ENCODE measurements at regions not wholly inside any gene's neighbourhood (a gene's known extent, or its start where the extent isn't known, plus 50 kb on each side); places are given as distances from the start of the nearest gene placed in this dataset.
"Not testable (repeated sequence)": the region's sequence is repeated elsewhere in the genome, so short reads cannot be mapped to it uniquely, and the experiment has no call there.

GRCh38 chr5:110977915-110978314 is 93.6 kb upstream of the TSLP start:
- no peak for DNase-seq
- Histone ChIP-seq H3K27ac (no peak overlapping the region), H3K27me3 (ENCODE audit: insufficient read depth, low read depth, severe bottlenecking) (peaks cover 4% of the 10 kb centered on the region), H3K36me3 (no peaks in the 10 kb centered on the region), H3K9me3 (ENCODE audit: severe bottlenecking) (no peaks in the 10 kb centered on the region), H3K4me3 (ENCODE audit: low read depth, low read length) (no peak overlapping the region)
- TF ChIP-seq, protein P1, sequence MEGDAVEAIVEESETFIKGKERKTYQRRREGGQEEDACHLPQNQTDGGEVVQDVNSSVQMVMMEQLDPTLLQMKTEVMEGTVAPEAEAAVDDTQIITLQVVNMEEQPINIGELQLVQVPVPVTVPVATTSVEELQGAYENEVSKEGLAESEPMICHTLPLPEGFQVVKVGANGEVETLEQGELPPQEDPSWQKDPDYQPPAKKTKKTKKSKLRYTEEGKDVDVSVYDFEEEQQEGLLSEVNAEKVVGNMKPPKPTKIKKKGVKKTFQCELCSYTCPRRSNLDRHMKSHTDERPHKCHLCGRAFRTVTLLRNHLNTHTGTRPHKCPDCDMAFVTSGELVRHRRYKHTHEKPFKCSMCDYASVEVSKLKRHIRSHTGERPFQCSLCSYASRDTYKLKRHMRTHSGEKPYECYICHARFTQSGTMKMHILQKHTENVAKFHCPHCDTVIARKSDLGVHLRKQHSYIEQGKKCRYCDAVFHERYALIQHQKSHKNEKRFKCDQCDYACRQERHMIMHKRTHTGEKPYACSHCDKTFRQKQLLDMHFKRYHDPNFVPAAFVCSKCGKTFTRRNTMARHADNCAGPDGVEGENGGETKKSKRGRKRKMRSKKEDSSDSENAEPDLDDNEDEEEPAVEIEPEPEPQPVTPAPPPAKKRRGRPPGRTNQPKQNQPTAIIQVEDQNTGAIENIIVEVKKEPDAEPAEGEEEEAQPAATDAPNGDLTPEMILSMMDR (IDR thresholded peaks at IDR 0.05; ENCODE audit: low read depth, low read length), result no peak

- H3K27me3 ChIP-seq (ENCODE audit: insufficient read depth, low read depth, severe bottlenecking); H3K9me3 ChIP-seq (ENCODE audit: severe bottlenecking); DNase-seq; H3K27ac ChIP-seq; H3K36me3 ChIP-seq; H3K4me3 ChIP-seq (ENCODE audit: low read depth, low read length): not testable (repeated sequence)
These were observed 85.6 kb upstream of the TSLP start for GRCh38 chr5:110985882-110986281.

- H3K4me3 ChIP-seq (ENCODE audit: low read depth, low read length); H3K27ac ChIP-seq; H3K9me3 ChIP-seq (ENCODE audit: severe bottlenecking); H3K27me3 ChIP-seq (ENCODE audit: insufficient read depth, low read depth, severe bottlenecking); H3K36me3 ChIP-seq; DNase-seq: not testable (repeated sequence)
These were observed 83.9 kb upstream of the TSLP start for GRCh38 chr5:110987573-110987972.

DNA sequence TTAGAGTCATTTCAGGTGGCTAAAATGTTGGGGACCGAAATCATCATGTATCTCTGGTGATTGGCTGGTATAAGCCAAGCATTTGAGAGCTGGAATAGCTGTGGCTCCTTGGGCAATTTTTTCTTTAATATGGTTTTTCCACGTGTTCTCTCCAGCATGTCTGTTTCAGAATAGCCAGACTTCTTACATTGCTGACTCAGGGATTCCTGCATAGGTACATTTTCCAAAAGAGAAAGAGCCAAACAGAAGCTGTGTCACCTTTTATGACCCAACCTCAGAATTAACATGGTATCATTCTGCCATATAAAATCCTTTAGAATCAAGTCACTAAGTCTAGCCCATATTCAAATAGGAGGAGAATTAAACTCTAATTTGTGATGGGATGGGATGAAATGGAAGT is 74.8 kb upstream of the TSLP start:
- H3K27me3 ChIP-seq (ENCODE audit: insufficient read depth, low read depth, severe bottlenecking), result no peaks in the 10 kb centered on the region
- no peaks in the 10 kb centered on the region for H3K36me3 ChIP-seq
- TF ChIP-seq, protein P1 (IDR thresholded peaks at IDR 0.05; ENCODE audit: low read depth, low read length), result no peak
- no peak overlapping the region for H3K27ac ChIP-seq
- no peaks in the 10 kb centered on the region for H3K9me3 ChIP-seq (ENCODE audit: severe bottlenecking)
- DNase-seq, result no peak
- H3K4me3 ChIP-seq (ENCODE audit: low read depth, low read length), result no peak overlapping the region

GRCh38 chr5:111002036-111002435 is 69.5 kb upstream of the TSLP start:
- no peak for DNase-seq
- TF ChIP-seq, protein P1 (IDR thresholded peaks at IDR 0.05; ENCODE audit: low read depth, low read length), result no peak
- H3K27ac ChIP-seq, result no peak overlapping the region
- H3K9me3 ChIP-seq (ENCODE audit: severe bottlenecking), result no peaks in the 10 kb centered on the region
- H3K27me3 ChIP-seq (ENCODE audit: insufficient read depth, low read depth, severe bottlenecking), result no peaks in the 10 kb centered on the region
- H3K4me3 ChIP-seq (ENCODE audit: low read depth, low read length), result no peak overlapping the region
- H3K36me3 ChIP-seq, result no peaks in the 10 kb centered on the region

GRCh38 chr5:111003623-111004022 is 67.9 kb upstream of the TSLP start:
- no peak for DNase-seq
- Histone ChIP-seq H3K9me3 (ENCODE audit: severe bottlenecking) (no peaks in the 10 kb centered on the region), H3K27ac (no peak overlapping the region), H3K36me3 (no peaks in the 10 kb centered on the region), H3K4me3 (ENCODE audit: low read depth, low read length) (no peak overlapping the region), H3K27me3 (ENCODE audit: insufficient read depth, low read depth, severe bottlenecking) (no peaks in the 10 kb centered on the region)
- TF ChIP-seq, protein P1 (IDR thresholded peaks at IDR 0.05; ENCODE audit: low read depth, low read length), result no peak

DNA sequence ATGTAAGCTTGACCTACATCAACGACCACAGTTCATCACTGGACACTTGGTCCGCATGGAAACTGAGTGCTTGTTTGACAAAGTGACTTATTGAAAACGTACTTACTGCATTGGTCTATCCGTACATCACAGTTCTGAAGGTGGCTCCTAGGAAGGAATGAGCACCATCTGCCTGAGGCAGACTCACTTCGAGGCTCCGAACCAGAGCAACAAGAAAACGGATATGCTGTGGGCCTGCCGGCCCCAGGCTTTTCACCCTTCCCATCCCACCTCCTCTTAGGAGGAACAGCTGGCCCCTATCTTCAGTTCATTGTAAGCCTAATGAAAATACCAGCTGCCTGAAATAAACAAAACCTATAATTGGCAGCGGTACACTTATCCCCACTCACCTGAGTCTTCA is 67.2 kb upstream of the TSLP start:
- H3K27ac ChIP-seq, result no peak overlapping the region
- no peak overlapping the region for H3K4me3 ChIP-seq (ENCODE audit: low read depth, low read length)
- no peaks in the 10 kb centered on the region for H3K9me3 ChIP-seq (ENCODE audit: severe bottlenecking)
- no peaks in the 10 kb centered on the region for H3K36me3 ChIP-seq
- TF ChIP-seq, protein P1 (IDR thresholded peaks at IDR 0.05; ENCODE audit: low read depth, low read length), result no peak
- DNase-seq, result no peak
- no peaks in the 10 kb centered on the region for H3K27me3 ChIP-seq (ENCODE audit: insufficient read depth, low read depth, severe bottlenecking)
